ENCODE measurements at regions not wholly inside any gene's neighbourhood (a gene's known extent, or its start where the extent isn't known, plus 50 kb on each side); places are given as distances from the start of the nearest gene placed in this dataset.

- ChIA-PET CTCF (no interaction called here), POLR2A (no interaction called here)
- Histone ChIP-seq H3K27me3 (ENCODE audit: control insufficient read depth in 1 of 2, insufficient read depth in 2 of 2, low read length in 2 of 2) (no peaks in the 10 kb centered on the region), H3K27ac (ENCODE audit: low read depth in 1 of 2, low read length in 2 of 2) (no peak overlapping the region), H3K4me1 (ENCODE audit: insufficient read depth, low read length) (no peaks in the 10 kb centered on the region), H3K4me3 (ENCODE audit: low read length) (no peak overlapping the region), H3K9me3 (ENCODE audit: control insufficient read depth in 1 of 2, insufficient read depth in 1 of 2, low read length in 2 of 2) (peaks cover 0 to 14% of the 10 kb centered on the region in 2 experiments), H3K36me3 (ENCODE audit: insufficient read depth, low read length) (no peaks in the 10 kb centered on the region)
- TF ChIP-seq, protein P1, sequence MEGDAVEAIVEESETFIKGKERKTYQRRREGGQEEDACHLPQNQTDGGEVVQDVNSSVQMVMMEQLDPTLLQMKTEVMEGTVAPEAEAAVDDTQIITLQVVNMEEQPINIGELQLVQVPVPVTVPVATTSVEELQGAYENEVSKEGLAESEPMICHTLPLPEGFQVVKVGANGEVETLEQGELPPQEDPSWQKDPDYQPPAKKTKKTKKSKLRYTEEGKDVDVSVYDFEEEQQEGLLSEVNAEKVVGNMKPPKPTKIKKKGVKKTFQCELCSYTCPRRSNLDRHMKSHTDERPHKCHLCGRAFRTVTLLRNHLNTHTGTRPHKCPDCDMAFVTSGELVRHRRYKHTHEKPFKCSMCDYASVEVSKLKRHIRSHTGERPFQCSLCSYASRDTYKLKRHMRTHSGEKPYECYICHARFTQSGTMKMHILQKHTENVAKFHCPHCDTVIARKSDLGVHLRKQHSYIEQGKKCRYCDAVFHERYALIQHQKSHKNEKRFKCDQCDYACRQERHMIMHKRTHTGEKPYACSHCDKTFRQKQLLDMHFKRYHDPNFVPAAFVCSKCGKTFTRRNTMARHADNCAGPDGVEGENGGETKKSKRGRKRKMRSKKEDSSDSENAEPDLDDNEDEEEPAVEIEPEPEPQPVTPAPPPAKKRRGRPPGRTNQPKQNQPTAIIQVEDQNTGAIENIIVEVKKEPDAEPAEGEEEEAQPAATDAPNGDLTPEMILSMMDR (IDR thresholded peaks at IDR 0.05), result no peak
- DNase-seq, result no peak
- Mint-ChIP-seq H3K27me3 (no peaks in the 10 kb centered on the region), H3K4me3 (no peak overlapping the region), H3K4me1 (ENCODE audit: low read depth) (no peaks in the 10 kb centered on the region), H3K36me3 (ENCODE audit: low read depth) (no peaks in the 10 kb centered on the region), H3K27ac (no peak overlapping the region), H3K9me3 (peaks cover 9% of the 10 kb centered on the region)
- ATAC-seq (ENCODE audit: poor library complexity), result no peak
- intact Hi-C loops (cut with DNase I, micrococcal nuclease), result no loop called here
Measured at GRCh38 chr14:83873669-83874068, 1656.3 kb upstream of the FLRT2 start.

- H3K27ac ChIP-seq (ENCODE audit: low read depth in 1 of 2, low read length in 2 of 2), result no peak overlapping the region
- H3K4me3 Mint-ChIP-seq, result no peak overlapping the region
- intact Hi-C loops (cut with DNase I, micrococcal nuclease), result no loop called here
Measured at GRCh38 chr14:83874662-83875061, 1655.3 kb upstream of the FLRT2 start.

GRCh38 chr14:83883732-83884131 lies 1646.2 kb upstream of the FLRT2 start:
- Mint-ChIP-seq H3K4me3 (no peak overlapping the region), H3K27me3 (no peaks in the 10 kb centered on the region), H3K27ac (no peak overlapping the region), H3K36me3 (ENCODE audit: low read depth) (no peaks in the 10 kb centered on the region), H3K9me3 (peaks cover 26% of the 10 kb centered on the region), H3K4me1 (ENCODE audit: low read depth) (no peaks in the 10 kb centered on the region)
- TF ChIP-seq, protein P1 (IDR thresholded peaks at IDR 0.05), result no peak
- no peaks in the 10 kb centered on the region for H3K4me1 ChIP-seq (ENCODE audit: insufficient read depth, low read length)
- ATAC-seq (ENCODE audit: poor library complexity) (no peak), DNase-seq (no peak)
- H3K4me3 ChIP-seq (ENCODE audit: low read length), result no peak overlapping the region
- H3K27me3 ChIP-seq (ENCODE audit: control insufficient read depth in 1 of 2, insufficient read depth in 2 of 2, low read length in 2 of 2), result no peaks in the 10 kb centered on the region
- intact Hi-C loops (cut with DNase I, micrococcal nuclease), result no loop called here
- H3K27ac ChIP-seq (ENCODE audit: low read depth in 1 of 2, low read length in 2 of 2), result no peak overlapping the region
- no peaks in the 10 kb centered on the region for H3K36me3 ChIP-seq (ENCODE audit: insufficient read depth, low read length)
- POLR2A ChIA-PET, result no interaction called here
- H3K9me3 ChIP-seq (ENCODE audit: control insufficient read depth in 1 of 2, insufficient read depth in 1 of 2, low read length in 2 of 2), result peaks cover 0 to 13% of the 10 kb centered on the region in 2 experiments
- CTCF ChIA-PET, result no interaction called here

More at GRCh38 chr14:83874662-83875061, 1655.3 kb upstream of the FLRT2 start:
- Mint-ChIP-seq H3K4me1 (ENCODE audit: low read depth) (no peaks in the 10 kb centered on the region), H3K27ac (no peak overlapping the region), H3K9me3 (peaks cover 12% of the 10 kb centered on the region), H3K36me3 (ENCODE audit: low read depth) (no peaks in the 10 kb centered on the region), H3K27me3 (no peaks in the 10 kb centered on the region)
- H3K4me3 ChIP-seq (ENCODE audit: low read length), result no peak overlapping the region
- ATAC-seq (ENCODE audit: poor library complexity) (no peak), DNase-seq (no peak)
- H3K4me1 ChIP-seq (ENCODE audit: insufficient read depth, low read length), result no peaks in the 10 kb centered on the region
- ChIA-PET POLR2A (no interaction called here), CTCF (no interaction called here)
- TF ChIP-seq, protein P1 (IDR thresholded peaks at IDR 0.05), result no peak
- H3K9me3 ChIP-seq (ENCODE audit: control insufficient read depth in 1 of 2, insufficient read depth in 1 of 2, low read length in 2 of 2), result peaks cover 0 to 7% of the 10 kb centered on the region in 2 experiments
- no peaks in the 10 kb centered on the region for H3K36me3 ChIP-seq (ENCODE audit: insufficient read depth, low read length)
- no peaks in the 10 kb centered on the region for H3K27me3 ChIP-seq (ENCODE audit: control insufficient read depth in 1 of 2, insufficient read depth in 2 of 2, low read length in 2 of 2)

Data from CD4-positive, alpha-beta T cell (primary cell).